ENCODE measurements at regions not wholly inside any gene's neighbourhood (a gene's known extent, or its start where the extent isn't known, plus 50 kb on each side); places are given as distances from the start of the nearest gene placed in this dataset.
"Not testable (repeated sequence)": the region's sequence is repeated elsewhere in the genome, so short reads cannot be mapped to it uniquely, and the experiment has no call there.

DNA sequence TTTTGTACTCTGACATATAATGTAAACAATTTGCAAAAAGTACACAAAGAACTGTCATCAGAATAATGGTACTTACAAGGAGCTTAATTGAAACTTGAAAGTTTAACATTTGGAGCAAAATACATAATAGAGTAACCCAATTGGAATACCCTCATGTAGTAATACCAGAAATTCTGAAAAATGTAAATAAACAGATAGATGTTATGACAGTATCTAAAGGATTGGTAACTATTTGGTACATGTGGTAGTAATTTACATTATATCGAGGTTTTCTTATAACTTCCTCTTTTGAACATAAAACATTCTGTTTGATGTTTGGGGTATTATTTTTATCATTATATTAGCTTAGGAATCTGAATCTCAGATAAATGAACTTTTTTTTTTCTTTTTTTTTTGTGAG, 211.7 kb upstream of the ELL2 start:
- no peak for DNase-seq (ENCODE audit: low read depth)
- TF ChIP-seq, protein P1, sequence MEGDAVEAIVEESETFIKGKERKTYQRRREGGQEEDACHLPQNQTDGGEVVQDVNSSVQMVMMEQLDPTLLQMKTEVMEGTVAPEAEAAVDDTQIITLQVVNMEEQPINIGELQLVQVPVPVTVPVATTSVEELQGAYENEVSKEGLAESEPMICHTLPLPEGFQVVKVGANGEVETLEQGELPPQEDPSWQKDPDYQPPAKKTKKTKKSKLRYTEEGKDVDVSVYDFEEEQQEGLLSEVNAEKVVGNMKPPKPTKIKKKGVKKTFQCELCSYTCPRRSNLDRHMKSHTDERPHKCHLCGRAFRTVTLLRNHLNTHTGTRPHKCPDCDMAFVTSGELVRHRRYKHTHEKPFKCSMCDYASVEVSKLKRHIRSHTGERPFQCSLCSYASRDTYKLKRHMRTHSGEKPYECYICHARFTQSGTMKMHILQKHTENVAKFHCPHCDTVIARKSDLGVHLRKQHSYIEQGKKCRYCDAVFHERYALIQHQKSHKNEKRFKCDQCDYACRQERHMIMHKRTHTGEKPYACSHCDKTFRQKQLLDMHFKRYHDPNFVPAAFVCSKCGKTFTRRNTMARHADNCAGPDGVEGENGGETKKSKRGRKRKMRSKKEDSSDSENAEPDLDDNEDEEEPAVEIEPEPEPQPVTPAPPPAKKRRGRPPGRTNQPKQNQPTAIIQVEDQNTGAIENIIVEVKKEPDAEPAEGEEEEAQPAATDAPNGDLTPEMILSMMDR (IDR thresholded peaks at IDR 0.05; ENCODE audit: insufficient read depth, low read depth, low read length) = no peak
- no peak overlapping the region for H3K4me3 ChIP-seq (ENCODE audit: low read depth, low read length)

DNA sequence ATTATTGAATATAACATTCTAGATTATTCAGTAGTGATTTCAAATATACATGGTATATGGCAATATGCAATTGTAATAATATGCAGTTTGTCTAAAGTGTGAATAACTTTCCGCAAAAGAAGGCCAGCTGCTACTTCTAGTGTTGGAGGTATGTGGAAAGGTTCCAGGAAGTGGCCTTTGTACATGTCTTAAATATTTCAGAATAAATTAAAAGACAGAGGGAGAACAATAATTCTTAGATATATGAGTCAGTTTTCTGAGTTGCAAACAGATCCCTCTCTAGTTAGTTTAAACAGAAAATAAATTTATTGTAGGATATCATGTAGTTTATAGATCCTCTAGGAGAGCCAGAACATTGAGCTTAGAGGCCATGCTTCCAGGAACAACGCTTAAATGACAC, 210.8 kb upstream of the ELL2 start:
- TF ChIP-seq, protein P1 (IDR thresholded peaks at IDR 0.05; ENCODE audit: insufficient read depth, low read depth, low read length) = no peak
- H3K4me3 ChIP-seq (ENCODE audit: low read depth, low read length) = no peak overlapping the region
- peak; percentile 57 for DNase-seq (ENCODE audit: low read depth)

DNA sequence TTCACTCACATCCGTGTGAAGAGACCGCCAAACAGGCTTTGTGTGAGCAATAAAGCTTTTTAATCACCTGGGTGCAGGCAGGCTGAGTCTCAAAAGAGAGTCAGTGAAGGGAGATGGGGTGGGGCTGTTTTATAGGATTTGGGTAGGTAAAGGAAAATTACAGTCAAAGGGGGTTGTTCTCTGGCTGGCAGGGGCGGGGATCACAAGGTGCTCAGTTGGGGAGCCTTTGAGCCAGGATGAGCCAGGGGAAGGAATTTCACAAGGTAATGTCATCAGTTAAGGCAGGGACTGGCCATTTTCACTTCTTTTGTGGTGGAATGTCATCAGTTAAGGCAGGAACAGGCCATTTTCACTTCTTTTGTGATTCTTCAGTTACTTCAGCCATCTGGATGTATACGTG, 210.3 kb upstream of the ELL2 start:
- not testable (repeated sequence) for DNase-seq (ENCODE audit: low read depth); H3K4me3 ChIP-seq (ENCODE audit: low read depth, low read length)

DNA sequence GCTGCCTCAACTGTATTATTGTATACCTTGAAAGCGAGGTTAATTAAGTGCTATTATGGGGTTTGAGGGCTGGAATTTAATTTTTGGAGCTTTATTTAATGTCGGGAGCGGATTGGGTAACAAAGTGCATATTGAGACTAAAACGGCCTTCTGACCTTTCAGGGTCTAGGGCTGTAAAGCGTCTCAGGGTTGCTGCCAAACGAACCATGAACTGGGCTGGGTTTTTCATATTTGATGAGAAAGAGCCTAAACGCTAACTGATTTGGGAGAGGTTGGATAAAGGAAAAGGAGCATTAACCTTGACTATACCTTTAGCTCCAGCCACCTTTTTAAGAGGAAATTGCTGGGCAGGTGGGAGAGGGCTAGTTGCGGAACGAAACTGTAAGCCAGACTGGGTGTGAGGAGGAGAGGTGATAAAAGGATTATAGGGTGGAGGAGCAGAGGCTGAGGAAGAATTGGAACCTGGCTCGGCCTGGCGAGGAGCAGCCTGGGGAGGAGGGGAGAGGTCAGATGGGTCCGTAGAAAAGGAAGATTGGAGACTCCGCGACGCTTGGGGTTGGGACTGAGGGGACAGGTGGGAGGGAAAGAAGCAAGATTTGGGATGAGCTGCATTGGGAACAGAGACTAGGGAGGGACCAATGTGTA, 209.0 kb upstream of the ELL2 start:
- not testable (repeated sequence) for DNase-seq (ENCODE audit: low read depth); H3K4me3 ChIP-seq (ENCODE audit: low read depth, low read length)

DNA sequence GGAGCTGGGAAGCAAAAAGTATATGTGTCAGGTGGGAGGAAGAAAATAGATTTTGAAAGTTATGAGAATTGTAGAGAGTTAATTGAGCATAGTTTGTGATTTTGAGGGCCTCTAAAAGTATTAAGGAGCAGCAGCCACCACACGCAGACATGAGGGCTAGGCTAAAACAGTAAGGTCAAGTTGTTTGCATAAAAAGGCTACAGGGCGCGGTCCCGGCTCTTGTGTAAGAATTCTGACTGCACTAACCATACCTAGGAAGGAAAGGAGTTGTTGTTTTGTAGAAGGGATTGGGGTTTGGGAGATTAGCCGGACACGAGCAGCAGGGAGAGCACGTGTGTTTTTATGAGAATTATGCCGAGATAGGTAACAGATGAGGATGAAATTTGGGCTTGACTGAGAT, 207.2 kb upstream of the ELL2 start:
- not testable (repeated sequence) for DNase-seq (ENCODE audit: low read depth); H3K4me3 ChIP-seq (ENCODE audit: low read depth, low read length)

DNA sequence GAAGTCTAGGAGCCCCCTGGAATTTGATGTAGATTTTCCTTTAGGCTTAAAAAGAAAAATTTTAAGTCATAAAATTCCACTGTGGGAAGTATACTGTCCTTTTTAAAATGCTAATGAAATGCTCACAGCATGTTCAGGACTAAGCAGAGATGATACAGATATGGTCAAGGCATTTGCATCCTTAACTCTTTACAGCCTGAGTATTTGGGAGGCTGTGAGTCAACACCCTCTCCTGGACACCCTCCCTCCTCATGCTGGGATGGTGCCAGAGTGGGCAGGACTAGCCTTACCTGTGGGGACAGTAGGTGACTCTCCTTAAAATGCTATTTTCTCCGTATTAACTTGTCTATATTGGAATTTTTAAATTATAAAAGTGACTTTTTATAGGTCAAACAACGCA, 197.4 kb upstream of the ELL2 start:
- DNase-seq (ENCODE audit: low read depth) = no peak
- H3K4me3 ChIP-seq (ENCODE audit: low read depth, low read length) = no peak overlapping the region
- TF ChIP-seq, protein P1 (IDR thresholded peaks at IDR 0.05; ENCODE audit: insufficient read depth, low read depth, low read length) = no peak

DNA sequence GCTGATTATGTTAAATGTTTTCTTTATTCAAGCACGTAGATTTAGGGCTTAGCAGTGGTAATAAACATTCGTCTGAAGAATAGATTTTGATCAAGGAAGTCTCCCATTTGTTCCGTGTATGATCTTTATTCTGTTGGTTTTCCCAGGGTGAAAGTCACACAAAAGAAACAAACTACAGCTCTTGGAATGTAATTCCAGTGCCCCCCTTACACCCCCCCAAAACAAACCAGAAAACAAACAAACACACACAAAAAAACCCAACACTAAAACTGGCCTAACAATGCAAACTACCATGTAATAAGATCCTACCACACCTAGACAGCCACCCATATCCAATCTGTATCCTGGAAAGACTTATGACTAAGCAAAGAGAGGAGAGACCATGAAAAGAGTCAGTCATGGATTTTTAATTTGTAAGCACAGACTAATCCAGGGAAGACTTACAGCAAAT, 196.2 kb upstream of the ELL2 start:
- TF ChIP-seq, protein P1 (IDR thresholded peaks at IDR 0.05; ENCODE audit: insufficient read depth, low read depth, low read length) = no peak
- no peak overlapping the region for H3K4me3 ChIP-seq (ENCODE audit: low read depth, low read length)
- peak; percentile 59 for DNase-seq (ENCODE audit: low read depth)

DNA sequence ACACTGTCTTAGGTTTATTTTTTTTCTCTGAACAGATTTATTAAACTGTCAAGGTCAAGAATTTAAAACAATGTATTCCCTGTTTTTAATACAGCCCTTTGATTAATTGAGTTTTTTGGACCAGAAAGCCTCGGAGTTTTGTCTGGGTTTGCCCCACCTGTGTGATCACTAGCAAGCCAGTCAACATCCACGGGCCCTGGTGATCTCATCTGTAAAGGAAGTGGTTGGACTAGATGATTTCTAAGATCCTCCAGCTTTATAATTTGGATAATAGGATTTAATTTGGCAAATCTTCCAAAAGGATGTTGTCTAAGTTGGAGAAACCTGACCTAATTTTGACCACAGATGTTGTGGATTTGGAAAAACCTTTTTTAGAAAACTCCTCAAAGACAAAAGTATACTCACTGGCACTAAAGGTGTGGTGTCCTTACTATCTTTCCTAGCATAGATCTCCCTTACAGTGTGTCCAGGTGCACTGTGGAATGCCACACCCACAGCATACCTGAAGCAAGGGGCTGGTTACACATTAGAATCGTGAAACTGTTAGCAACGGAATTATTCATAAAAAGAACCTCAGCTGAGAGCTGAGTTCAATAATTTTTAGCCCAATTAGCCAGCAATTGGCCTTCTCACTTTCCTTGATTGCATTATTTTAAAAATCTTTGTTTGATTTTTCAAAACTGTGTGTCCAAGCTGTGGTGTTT, 195.6 kb upstream of the ELL2 start:
- H3K4me3 ChIP-seq (ENCODE audit: low read depth, low read length) = no peak overlapping the region
- TF ChIP-seq, protein P1 (IDR thresholded peaks at IDR 0.05; ENCODE audit: insufficient read depth, low read depth, low read length) = no peak
- DNase-seq (ENCODE audit: low read depth) = no peak

Data from fibroblast of villous mesenchyme (primary cell).